HepG2 (cell line): ENCODE measurements at regions not wholly inside any gene's neighbourhood (a gene's known extent, or its start where the extent isn't known, plus 50 kb on each side); places are given as distances from the start of the nearest gene placed in this dataset.

Experiments
- CTCF ChIP-seq: sonication (generic); formaldehyde crosslinking; IDR thresholded peaks from 2 replicates; pipeline ENCODE4 v1.5.0; 2020; ENCODE audit warnings: mild to moderate bottlenecking, missing genetic modification reagents, moderate library complexity
- MAFF ChIP-seq: IDR thresholded peaks from 2 replicates; pipeline ENCODE4 v1.6.1; 2011; ENCODE audit warnings: low read depth, low read length, improper control_type of control experiment
- NFRKB ChIP-seq: fragments of 450-650 bp; IDR thresholded peaks from 2 replicates; pipeline ENCODE4 v1.6.1; 2017
- POLR2A ChIP-seq, 2 experiments: IDR thresholded peaks; 2 replicates each; pipeline ENCODE4 v1.6.1; 2011; ENCODE audit warnings: low read depth in 2 of 2, low read length in 2 of 2, mild to moderate bottlenecking in 1 of 2, moderate library complexity in 1 of 2; ENCODE audit not compliant: insufficient read depth in 1 of 2
- UBTF ChIP-seq: sonication (generic); formaldehyde crosslinking; IDR thresholded peaks from 2 replicates; pipeline ENCODE4 v1.4.0; 2020; ENCODE audit warnings: mild to moderate bottlenecking, missing genetic modification reagents
- ZNF546 ChIP-seq: sonication (generic); formaldehyde crosslinking; conservative IDR thresholded peaks from 2 replicates; pipeline ENCODE4 v1.8.1; 2023; ENCODE audit warnings: mild to moderate bottlenecking, missing genetic modification reagents
- TF ChIP-seq, protein P1 (sequence below): sonication (generic); formaldehyde crosslinking; IDR thresholded peaks from 2 replicates; pipeline ENCODE4 v1.8.0; 2022; ENCODE audit warnings: mild to moderate bottlenecking, missing genetic modification reagents

DNA sequence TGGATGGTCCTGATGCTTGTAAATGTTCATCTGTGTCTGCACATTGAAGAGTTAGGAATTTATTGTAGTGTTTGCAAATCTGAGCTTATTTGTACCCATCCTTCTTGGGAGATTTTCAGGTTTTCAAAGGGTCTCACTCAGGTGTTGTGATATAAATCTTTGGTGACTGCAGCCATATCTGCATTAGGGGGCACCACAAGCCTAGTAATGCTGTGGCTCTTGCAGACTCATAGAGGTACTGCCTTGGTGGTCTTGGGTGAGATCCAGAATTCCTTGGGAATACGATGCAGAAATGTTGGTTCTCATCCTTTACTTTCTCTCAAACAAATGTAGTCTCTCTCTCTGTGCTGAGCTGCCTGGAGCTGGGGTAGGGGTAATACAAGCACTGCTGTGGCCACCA is 405.9 kb downstream of the TTLL7 start:
- TF ChIP-seq, protein P1, sequence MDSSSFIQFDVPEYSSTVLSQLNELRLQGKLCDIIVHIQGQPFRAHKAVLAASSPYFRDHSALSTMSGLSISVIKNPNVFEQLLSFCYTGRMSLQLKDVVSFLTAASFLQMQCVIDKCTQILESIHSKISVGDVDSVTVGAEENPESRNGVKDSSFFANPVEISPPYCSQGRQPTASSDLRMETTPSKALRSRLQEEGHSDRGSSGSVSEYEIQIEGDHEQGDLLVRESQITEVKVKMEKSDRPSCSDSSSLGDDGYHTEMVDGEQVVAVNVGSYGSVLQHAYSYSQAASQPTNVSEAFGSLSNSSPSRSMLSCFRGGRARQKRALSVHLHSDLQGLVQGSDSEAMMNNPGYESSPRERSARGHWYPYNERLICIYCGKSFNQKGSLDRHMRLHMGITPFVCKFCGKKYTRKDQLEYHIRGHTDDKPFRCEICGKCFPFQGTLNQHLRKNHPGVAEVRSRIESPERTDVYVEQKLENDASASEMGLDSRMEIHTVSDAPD, result no peak
- no peak for TF ChIP-seq CTCF (CRISPR knock-in tag)
- no peak for TF ChIP-seq ZNF546
- TF ChIP-seq MAFF, result no peak
- no peak for TF ChIP-seq NFRKB
- no peak for TF ChIP-seq POLR2A (IDR thresholded peaks at IDR 0.05; ENCODE audit: insufficient read depth in 1 of 2, low read depth in 2 of 2, low read length in 2 of 2)
- no peak for TF ChIP-seq UBTF (CRISPR knock-in tag)
